Mesendoderm (in vitro differentiated cells): ENCODE measurements at regions not wholly inside any gene's neighbourhood (a gene's known extent, or its start where the extent isn't known, plus 50 kb on each side); places are given as distances from the start of the nearest gene placed in this dataset.
"Not testable (repeated sequence)": the region's sequence is repeated elsewhere in the genome, so short reads cannot be mapped to it uniquely, and the experiment has no call there.

Source experiments
- DNase-seq: peaks from one replicate; pipeline ENCODE4 v3.0.0; 2013
- H2AK5ac ChIP-seq: 2 replicates; pipeline ENCODE4 v1.6.1; 2013; ENCODE audit warnings: low read length, inconsistent platforms
- H2BK120ac ChIP-seq: 2 replicates; pipeline ENCODE4 v1.6.1; 2013; ENCODE audit warnings: low read depth, mild to moderate bottlenecking, low read length, moderate library complexity, mixed read lengths
- H2BK15ac ChIP-seq: replicated peaks from 2 replicates; pipeline ENCODE4 v1.6.1; 2013; ENCODE audit warnings: low read depth, mild to moderate bottlenecking, moderate library complexity
- H2BK5ac ChIP-seq: 2 replicates; pipeline ENCODE4 v1.6.1; 2013; ENCODE audit warnings: low read length, inconsistent platforms
- H3K18ac ChIP-seq: 2 replicates; pipeline ENCODE4 v1.6.1; 2013; ENCODE audit warnings: mild to moderate bottlenecking, low read length, mixed read lengths
- H3K23ac ChIP-seq: one replicate; pipeline ENCODE4 v1.6.1; 2013; ENCODE audit warnings: low read length
- H3K27ac ChIP-seq: 2 replicates; pipeline ENCODE4 v1.5.1; 2013; ENCODE audit warnings: low read depth, mild to moderate bottlenecking, inconsistent platforms, low read length, moderate library complexity
- H3K27me3 ChIP-seq: 2 replicates; pipeline ENCODE4 v1.6.1; 2013; ENCODE audit warnings: low read length, control low read depth, mild to moderate bottlenecking, inconsistent platforms; ENCODE audit not compliant: insufficient read depth, poor library complexity
- H3K36me3 ChIP-seq: 2 replicates; pipeline ENCODE4 v1.6.1; 2013; ENCODE audit warnings: low read length, inconsistent platforms; ENCODE audit not compliant: control insufficient read depth, insufficient read depth
- H3K4ac ChIP-seq: one replicate; pipeline ENCODE4 v1.6.1; 2013; ENCODE audit warnings: low read depth, mild to moderate bottlenecking, low read length, moderate library complexity
- H3K4me1 ChIP-seq: 2 replicates; pipeline ENCODE4 v1.6.1; 2013; ENCODE audit warnings: low read depth, low read length, inconsistent platforms; ENCODE audit not compliant: control insufficient read depth
- H3K4me2 ChIP-seq: 2 replicates; pipeline ENCODE4 v1.6.1; 2013; ENCODE audit warnings: low read length
- H3K4me3 ChIP-seq: 2 replicates; pipeline ENCODE4 v1.5.1; 2013; ENCODE audit warnings: mild to moderate bottlenecking, low read length
- H3K56ac ChIP-seq: one replicate; pipeline ENCODE4 v1.6.1; 2013; ENCODE audit warnings: low read length
- H3K79me1 ChIP-seq: 2 replicates; pipeline ENCODE4 v1.6.1; 2013; ENCODE audit warnings: low read length, inconsistent platforms
- H3K79me2 ChIP-seq: 2 replicates; pipeline ENCODE4 v1.6.1; 2013; ENCODE audit warnings: mild to moderate bottlenecking, low read length; ENCODE audit not compliant: control insufficient read depth, insufficient read depth
- H3K9ac ChIP-seq: 2 replicates; pipeline ENCODE4 v1.6.1; 2013; ENCODE audit warnings: low read length, inconsistent platforms
- H4K5ac ChIP-seq: one replicate; pipeline ENCODE4 v1.6.1; 2013; ENCODE audit warnings: low read length
- H4K8ac ChIP-seq: one replicate; pipeline ENCODE4 v1.6.1; 2013; ENCODE audit warnings: low read depth, mild to moderate bottlenecking, control low read depth, low read length, moderate library complexity
- WGBS: extraction: QIAGEN DNeasy Blood & Tissue Kit; methylation state at CpG from one replicate; pipeline ENCODE4 v1.1.7; 2013; ENCODE audit warnings: low lambda C conversion rate, missing lambda C conversion rate; ENCODE audit not compliant: insufficient coverage; ENCODE audit errors: extremely low coverage; 5-methylcytosine and 5-hydroxymethylcytosine counted together

GRCh38 chrX:35221391-35221790 is 278.8 kb downstream of the FAM47B start:
- not testable (repeated sequence) for H2BK15ac ChIP-seq, H2BK120ac ChIP-seq, H3K27ac ChIP-seq, H3K56ac ChIP-seq, H3K4ac ChIP-seq, H3K79me2 ChIP-seq, H2AK5ac ChIP-seq, H2BK5ac ChIP-seq, H3K27me3 ChIP-seq, H3K23ac ChIP-seq, H4K5ac ChIP-seq, H3K4me1 ChIP-seq, H3K9ac ChIP-seq, H3K4me3 ChIP-seq, H3K79me1 ChIP-seq, H3K4me2 ChIP-seq, H3K36me3 ChIP-seq, DNase-seq, H4K8ac ChIP-seq, H3K18ac ChIP-seq
- no CpG with 5 or more reads among the region's 26 CpGs for WGBS

DNA sequence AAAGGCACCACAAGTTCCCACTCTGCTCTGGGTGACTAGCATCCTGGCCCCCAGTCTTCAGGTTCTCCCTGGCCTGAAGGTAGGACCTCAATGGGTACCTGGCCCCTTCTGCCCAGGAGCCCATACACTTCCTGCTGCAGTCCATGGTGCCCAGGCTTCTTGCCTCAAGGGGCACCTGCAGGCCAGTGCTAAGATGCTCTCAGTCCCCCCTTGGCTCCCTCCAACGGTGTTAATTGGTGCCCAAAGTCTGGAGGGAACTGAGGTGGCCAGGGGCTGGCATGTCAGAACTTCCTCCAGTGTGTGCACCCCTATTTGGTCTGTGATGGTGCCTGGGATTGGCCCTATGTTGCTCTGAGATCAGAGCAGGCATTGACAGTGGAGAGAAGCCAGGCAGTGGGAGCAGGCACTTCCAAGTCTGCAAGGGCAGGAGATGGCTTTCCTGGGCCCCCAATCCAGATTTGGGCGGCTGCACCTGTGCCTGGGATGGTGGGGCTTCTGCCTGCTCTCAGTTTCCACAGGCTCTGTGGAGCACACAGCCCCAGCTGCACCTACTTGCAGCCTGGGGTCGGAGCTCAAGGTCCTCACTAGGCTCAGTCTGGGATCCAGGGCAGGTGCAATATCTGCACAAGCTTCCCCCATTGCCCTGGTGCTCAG is 301.6 kb downstream of the FAM47B start:
- Histone ChIP-seq H3K27me3 (no peaks in the 10 kb centered on the region), H3K4ac (no peak overlapping the region), H3K27ac (no peak overlapping the region), H3K79me1 (no peaks in the 10 kb centered on the region), H4K8ac (no peak overlapping the region), H3K79me2 (no peaks in the 10 kb centered on the region), H3K4me3 (no peak overlapping the region), H2BK120ac (no peak overlapping the region), H3K4me2 (no peak overlapping the region), H3K56ac (no peak overlapping the region), H3K4me1 (no peaks in the 10 kb centered on the region), H3K9ac (no peak overlapping the region), H4K5ac (no peak overlapping the region), H2BK15ac (no peak overlapping the region), H3K36me3 (no peaks in the 10 kb centered on the region), H2AK5ac (no peak overlapping the region), H3K23ac (no peak overlapping the region), H2BK5ac (no peak overlapping the region), H3K18ac (no peak overlapping the region)
- DNase-seq, result no peak
- no CpG with 5 or more reads among the region's 3 CpGs for WGBS

GRCh38 chrX:35244796-35245508 is 302.4 kb downstream of the FAM47B start:
- Histone ChIP-seq H3K36me3 (no peaks in the 10 kb centered on the region), H3K18ac (no peak overlapping the region), H3K4me3 (no peak overlapping the region), H3K56ac (no peak overlapping the region), H3K9ac (no peak overlapping the region), H4K5ac (no peak overlapping the region), H4K8ac (no peak overlapping the region), H3K27ac (no peak overlapping the region), H3K79me1 (no peaks in the 10 kb centered on the region), H3K23ac (no peak overlapping the region), H2BK5ac (no peak overlapping the region), H3K4me1 (no peaks in the 10 kb centered on the region), H3K4me2 (no peak overlapping the region), H2AK5ac (no peak overlapping the region), H2BK15ac (no peak overlapping the region), H3K4ac (no peak overlapping the region), H3K27me3 (no peaks in the 10 kb centered on the region), H2BK120ac (no peak overlapping the region), H3K79me2 (no peaks in the 10 kb centered on the region)
- no CpG with 5 or more reads among the region's 11 CpGs for whole genome bisulfite sequencing
- DNase-seq, result no peak

GRCh38 chrX:35251226-35251625 is 308.6 kb downstream of the FAM47B start:
- no peaks in the 10 kb centered on the region for H3K27me3 ChIP-seq
- H3K18ac ChIP-seq, result no peak overlapping the region
- H4K5ac ChIP-seq, result no peak overlapping the region
- H2BK120ac ChIP-seq, result no peak overlapping the region
- no peak overlapping the region for H3K4me3 ChIP-seq
- H2BK5ac ChIP-seq, result no peak overlapping the region
- H3K79me2 ChIP-seq, result no peaks in the 10 kb centered on the region
- H3K36me3 ChIP-seq, result no peaks in the 10 kb centered on the region
- no peak overlapping the region for H3K4ac ChIP-seq
- no peak overlapping the region for H3K56ac ChIP-seq
- no peaks in the 10 kb centered on the region for H3K79me1 ChIP-seq
- no peak overlapping the region for H4K8ac ChIP-seq
- no peak overlapping the region for H2AK5ac ChIP-seq
- DNase-seq, result no peak
- no peak overlapping the region for H3K23ac ChIP-seq
- H3K4me1 ChIP-seq, result no peaks in the 10 kb centered on the region
- H3K27ac ChIP-seq, result no peak overlapping the region
- H2BK15ac ChIP-seq, result no peak overlapping the region
- no peak overlapping the region for H3K9ac ChIP-seq
- no CpG with 5 or more reads among the region's 1 CpG for WGBS
- H3K4me2 ChIP-seq, result no peak overlapping the region

DNA sequence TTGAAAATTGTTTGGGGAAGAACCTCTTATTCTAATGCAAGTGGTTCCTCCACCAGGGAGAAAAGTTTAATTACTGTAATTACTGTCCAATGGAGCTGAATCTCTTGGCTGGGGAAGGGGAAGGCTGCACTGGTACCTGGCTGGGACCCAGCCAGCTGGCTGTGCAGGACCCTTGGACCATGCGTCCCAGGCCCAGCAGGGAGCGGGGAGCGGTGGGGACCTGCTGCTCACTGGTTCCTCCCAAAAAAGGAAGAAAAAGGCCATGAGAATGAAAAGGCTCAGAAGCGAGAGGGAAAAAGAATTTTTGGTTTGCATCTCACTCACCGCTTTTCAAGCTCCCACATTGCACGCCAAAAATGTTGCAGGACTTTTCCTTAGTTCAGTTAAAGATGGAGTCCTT is 333.5 kb downstream of the FAM47B start:
- H3K27ac ChIP-seq, result no peak overlapping the region
- no peaks in the 10 kb centered on the region for H3K79me1 ChIP-seq
- no peak overlapping the region for H3K9ac ChIP-seq
- no peak overlapping the region for H2AK5ac ChIP-seq
- H2BK5ac ChIP-seq, result no peak overlapping the region
- H4K5ac ChIP-seq, result no peak overlapping the region
- H3K4me2 ChIP-seq, result no peak overlapping the region
- H3K4me3 ChIP-seq, result no peak overlapping the region
- H3K79me2 ChIP-seq, result no peaks in the 10 kb centered on the region
- H4K8ac ChIP-seq, result no peak overlapping the region
- no peak overlapping the region for H3K4ac ChIP-seq
- DNase-seq, result no peak
- no peaks in the 10 kb centered on the region for H3K27me3 ChIP-seq
- H3K23ac ChIP-seq, result no peak overlapping the region
- H3K18ac ChIP-seq, result no peak overlapping the region
- WGBS, result no CpG with 5 or more reads among the region's 6 CpGs
- no peak overlapping the region for H2BK15ac ChIP-seq
- no peaks in the 10 kb centered on the region for H3K4me1 ChIP-seq
- H3K56ac ChIP-seq, result no peak overlapping the region
- no peak overlapping the region for H2BK120ac ChIP-seq
- no peaks in the 10 kb centered on the region for H3K36me3 ChIP-seq
